GM12878 (cell line): ENCODE measurements at regions not wholly inside any gene's neighbourhood (a gene's known extent, or its start where the extent isn't known, plus 50 kb on each side); places are given as distances from the start of the nearest gene placed in this dataset.

ENCODE experiments used
- ATAC-seq: fragments of 200-7000 bp; cut with Tn5 transposase; 3 replicates; pipeline ENCODE4 v1.9.1; 2020; ENCODE audit warnings: mild to moderate bottlenecking, moderate library complexity
- BruUV-seq: library from RNA; stranded (reverse); fragments of 400-500 nt; replicated peaks from 2 replicates; lab custom pipeline; 2021; lab: Mats Ljungman, UMichigan
- CTCF ChIA-PET: fragments of 300-600 bp; sonication (Branson Sonifier 250); formaldehyde crosslinking; extraction: SDS; loops from one replicate; lab custom pipeline; 2021; ENCODE audit warnings: inconsistent platforms; lab: Yijun Ruan, JAX
- POLR2A ChIA-PET: fragments of 350-600 bp; formaldehyde crosslinking; extraction: SDS; loops from one replicate; lab custom pipeline; 2021; ENCODE audit warnings: inconsistent platforms; lab: Charles Lee
- RAD21 ChIA-PET: fragments of 300-600 bp; sonication (Branson Sonifier 250); formaldehyde crosslinking; loops from one replicate; lab custom pipeline; 2023; ENCODE audit warnings: antibody characterized with exemption; ENCODE audit not compliant: unreplicated experiment; lab: Charles Lee
- SMC1A ChIA-PET: fragments of 300-600 bp; sonication (Branson Sonifier 250); formaldehyde crosslinking; loops from one replicate; lab custom pipeline; 2023; ENCODE audit not compliant: unreplicated experiment, uncharacterized antibody; lab: Charles Lee
- DNase-seq: peaks from one replicate; pipeline ENCODE4 v3.0.0-alpha.2; 2011; ENCODE audit warnings: low read depth, low spot score
- FAIRE-seq: peaks from 3 replicates; lab custom pipeline; 2011; peaks lifted over from hg19 to GRCh38; lab: Jason Lieb, UNC
- H2AFZ ChIP-seq: 2 replicates; pipeline ENCODE4 v1.6.0; 2011; ENCODE audit warnings: low read depth, low read length, control low read depth; ENCODE audit not compliant: control insufficient read depth
- H3K27ac ChIP-seq: 2 replicates; pipeline ENCODE4 v1.5.1; 2011; ENCODE audit warnings: control low read depth; ENCODE audit not compliant: control insufficient read depth, insufficient read depth
- H3K27me3 ChIP-seq, 2 experiments: replicated peaks in 1 of 2; 2 replicates each; pipeline versions ENCODE4 v1.6.0 to v1.6.1; 2011; ENCODE audit warnings: low read length in 1 of 2; ENCODE audit not compliant: control insufficient read depth in 2 of 2, insufficient read depth in 2 of 2
- H3K36me3 ChIP-seq, 2 experiments: 2 replicates each; pipeline ENCODE4 v1.5.1; 2011; ENCODE audit warnings: low read length in 1 of 2; ENCODE audit not compliant: control insufficient read depth in 2 of 2, insufficient read depth in 2 of 2
- H3K4me1 ChIP-seq: 2 replicates; pipeline ENCODE4 v1.6.1; 2011; ENCODE audit warnings: mild to moderate bottlenecking, low read length, moderate library complexity, mixed read lengths; ENCODE audit not compliant: control insufficient read depth, insufficient read depth
- H3K4me2 ChIP-seq: 2 replicates; pipeline ENCODE4 v1.6.0; 2011; ENCODE audit warnings: control low read depth; ENCODE audit not compliant: control insufficient read depth, insufficient read depth
- H3K4me3 ChIP-seq: fragments of 200-600 bp; sonication (generic); 2 replicates; pipeline ENCODE4 v1.5.1; 2016
- H3K79me2 ChIP-seq: 2 replicates; pipeline ENCODE4 v1.6.0; 2011; ENCODE audit warnings: low read length; ENCODE audit not compliant: control insufficient read depth, insufficient read depth
- H3K9ac ChIP-seq: 2 replicates; pipeline ENCODE4 v1.8.0; 2011; ENCODE audit warnings: low read length, control low read depth, mixed read lengths; ENCODE audit not compliant: control insufficient read depth, insufficient read depth
- H3K9me3 ChIP-seq: replicated peaks from 3 replicates; pipeline ENCODE4 v1.5.1; 2011; ENCODE audit warnings: mild to moderate bottlenecking, low read length; ENCODE audit not compliant: control insufficient read depth, insufficient read depth
- H4K20me1 ChIP-seq: 2 replicates; pipeline ENCODE4 v1.6.0; 2011; ENCODE audit not compliant: control insufficient read depth, insufficient read depth
- CBX5 ChIP-seq: sonication (generic); IDR thresholded peaks from 2 replicates; pipeline ENCODE4 v1.6.1; 2016; ENCODE audit warnings: low read depth, moderate library complexity, mild to moderate bottlenecking, inconsistent platforms
- CHD2 ChIP-seq: IDR thresholded peaks from 2 replicates; pipeline ENCODE4 v1.6.1; 2011; ENCODE audit warnings: low read depth, low read length, improper control_type of control experiment, borderline replicate concordance
- FOXK2 ChIP-seq: fragments of 450-650 bp; IDR thresholded peaks from 2 replicates; pipeline ENCODE4 v1.6.1; 2017; ENCODE audit warnings: mild to moderate bottlenecking, moderate library complexity
- GATAD2B ChIP-seq: fragments of 450-650 bp; conservative IDR thresholded peaks from 2 replicates; pipeline ENCODE4 v1.6.1; 2017; ENCODE audit warnings: low read depth, mild to moderate bottlenecking, moderate library complexity
- HDAC2 ChIP-seq: fragments of 200-600 bp; sonication (generic); IDR thresholded peaks from 2 replicates; pipeline ENCODE4 v1.6.1; 2017
- PAX8 ChIP-seq: fragments of 450-650 bp; IDR thresholded peaks from 2 replicates; pipeline ENCODE4 v1.6.1; 2017; ENCODE audit warnings: mild to moderate bottlenecking, moderate library complexity
- POLR2AphosphoS2 ChIP-seq: IDR thresholded peaks from 2 replicates; pipeline ENCODE4 v1.6.1; 2011; ENCODE audit warnings: low read depth, mild to moderate bottlenecking, low read length, improper control_type of control experiment, moderate library complexity
- RBBP5 ChIP-seq: fragments of 200-600 bp; sonication (generic); conservative IDR thresholded peaks from 2 replicates; pipeline ENCODE4 v1.6.1; 2016
- RCOR1 ChIP-seq: conservative IDR thresholded peaks from 2 replicates; pipeline ENCODE4 v1.6.1; 2012; ENCODE audit warnings: low read depth, low read length, improper control_type of control experiment
- SIN3A ChIP-seq: IDR thresholded peaks from 2 replicates; pipeline ENCODE4 v1.6.1; 2012; ENCODE audit warnings: low read depth, low read length, improper control_type of control experiment
- SMARCA5 ChIP-seq: fragments of 450-650 bp; IDR thresholded peaks from 2 replicates; pipeline ENCODE4 v1.6.1; 2017; ENCODE audit warnings: mild to moderate bottlenecking
- SUZ12 ChIP-seq: fragments of 200-600 bp; sonication (generic); IDR thresholded peaks from one replicate; pipeline ENCODE4 v1.6.1; 2018; ENCODE audit warnings: antibody characterized with exemption, mild to moderate bottlenecking; ENCODE audit not compliant: unreplicated experiment
- YY1 ChIP-seq: IDR thresholded peaks from 2 replicates; pipeline ENCODE4 v1.6.1; 2011; ENCODE audit warnings: low read depth, mild to moderate bottlenecking, low read length
- WGBS: methylation state at CpG from one replicate; pipeline ENCODE4 v1.1.6; 2016; ENCODE audit warnings: low lambda C conversion rate; ENCODE audit not compliant: insufficient replicate concordance, insufficient coverage; ENCODE audit errors: missing lambda C conversion rate; 5-methylcytosine and 5-hydroxymethylcytosine counted together
- in situ Hi-C: fragments of 300-500 bp; cut with MboI; formaldehyde crosslinking; loops from 9 replicates; pipeline ENCODE4 v1.14.3; 2018; ENCODE audit warnings: mixed read lengths
- intact Hi-C: fragments of 100-400 bp; cut with micrococcal nuclease; formaldehyde crosslinking; loops from one replicate; pipeline ENCODE4 v1.14.2; 2022; ENCODE audit not compliant: unreplicated experiment
- TF ChIP-seq, protein P1 (sequence below): IDR thresholded peaks from 2 replicates; pipeline ENCODE4 v1.6.1; 2011; ENCODE audit warnings: borderline replicate concordance, low read depth, mild to moderate bottlenecking, moderate library complexity, mixed read lengths, low read length; ENCODE audit not compliant: insufficient read depth; ENCODE audit errors: extremely low read length
- TF ChIP-seq, protein P2 (sequence below): fragments of 450-650 bp; IDR thresholded peaks from 2 replicates; pipeline ENCODE4 v1.6.1; 2016; ENCODE audit warnings: mild to moderate bottlenecking
- TF ChIP-seq, protein P3 (sequence below): fragments of 450-650 bp; formaldehyde crosslinking; IDR thresholded peaks from 2 replicates; pipeline ENCODE4 v1.5.0; 2022; ENCODE audit warnings: mild to moderate bottlenecking, missing genetic modification characterization
- TF ChIP-seq, protein P4 (sequence below): fragments of 450-650 bp; conservative IDR thresholded peaks from 2 replicates; pipeline ENCODE4 v1.6.1; 2017; ENCODE audit warnings: mild to moderate bottlenecking, moderate library complexity

DNA sequence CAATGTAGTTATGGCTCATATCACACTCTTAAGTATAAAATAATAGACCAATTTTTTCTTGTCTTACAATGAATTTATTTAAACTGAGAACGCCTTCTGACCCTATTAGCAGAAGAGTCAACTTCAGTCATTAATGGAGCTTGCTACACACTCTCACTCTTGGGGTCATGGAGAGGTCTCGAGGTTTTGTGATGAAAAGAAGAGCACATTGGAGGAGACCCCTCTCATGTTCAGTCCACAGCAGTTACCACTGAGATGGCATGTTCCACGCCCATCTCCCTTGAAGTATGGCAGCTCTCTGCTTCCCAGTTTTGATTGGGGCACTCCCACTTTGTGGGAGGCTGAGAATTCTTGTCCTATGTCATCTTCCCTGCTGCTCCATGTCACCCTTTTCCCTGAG, 266.4 kb downstream of the RPS29 start (continued):
- TF ChIP-seq RCOR1 (no peak), HDAC2 (no peak), SMARCA5 (no peak), SIN3A (no peak)
- TF ChIP-seq, protein P1, sequence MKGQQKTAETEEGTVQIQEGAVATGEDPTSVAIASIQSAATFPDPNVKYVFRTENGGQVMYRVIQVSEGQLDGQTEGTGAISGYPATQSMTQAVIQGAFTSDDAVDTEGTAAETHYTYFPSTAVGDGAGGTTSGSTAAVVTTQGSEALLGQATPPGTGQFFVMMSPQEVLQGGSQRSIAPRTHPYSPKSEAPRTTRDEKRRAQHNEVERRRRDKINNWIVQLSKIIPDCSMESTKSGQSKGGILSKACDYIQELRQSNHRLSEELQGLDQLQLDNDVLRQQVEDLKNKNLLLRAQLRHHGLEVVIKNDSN = no peak

DNA sequence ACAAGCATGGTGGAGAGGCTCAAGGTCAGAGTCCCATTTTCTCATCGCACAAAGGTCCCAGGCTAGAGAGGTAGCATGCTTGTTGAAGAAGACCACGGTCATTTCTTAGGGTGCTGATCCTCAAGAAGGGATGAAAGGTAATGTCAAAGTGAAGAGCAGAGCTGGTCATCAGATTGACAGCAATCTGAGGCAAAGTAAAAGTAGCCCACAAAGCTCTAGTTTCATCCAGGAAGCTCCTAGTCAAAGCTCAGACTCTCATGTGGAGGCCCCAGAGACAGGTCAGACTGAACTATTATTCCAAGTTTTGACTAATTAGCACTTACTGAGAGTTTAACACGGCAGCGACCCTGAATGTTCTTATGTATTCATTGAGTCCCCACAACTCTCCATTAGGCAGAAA, 270.6 kb downstream of the RPS29 start:
- no TSS peak for BruUV-seq
- CTCF ChIA-PET = no interaction called here
- no peak for TF ChIP-seq GATAD2B
- no peak for TF ChIP-seq RBBP5
- TF ChIP-seq, protein P2, sequence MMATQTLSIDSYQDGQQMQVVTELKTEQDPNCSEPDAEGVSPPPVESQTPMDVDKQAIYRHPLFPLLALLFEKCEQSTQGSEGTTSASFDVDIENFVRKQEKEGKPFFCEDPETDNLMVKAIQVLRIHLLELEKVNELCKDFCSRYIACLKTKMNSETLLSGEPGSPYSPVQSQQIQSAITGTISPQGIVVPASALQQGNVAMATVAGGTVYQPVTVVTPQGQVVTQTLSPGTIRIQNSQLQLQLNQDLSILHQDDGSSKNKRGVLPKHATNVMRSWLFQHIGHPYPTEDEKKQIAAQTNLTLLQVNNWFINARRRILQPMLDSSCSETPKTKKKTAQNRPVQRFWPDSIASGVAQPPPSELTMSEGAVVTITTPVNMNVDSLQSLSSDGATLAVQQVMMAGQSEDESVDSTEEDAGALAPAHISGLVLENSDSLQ = no peak
- TF ChIP-seq FOXK2 = no peak
- TF ChIP-seq CBX5 = no peak
- TF ChIP-seq, protein P3, sequence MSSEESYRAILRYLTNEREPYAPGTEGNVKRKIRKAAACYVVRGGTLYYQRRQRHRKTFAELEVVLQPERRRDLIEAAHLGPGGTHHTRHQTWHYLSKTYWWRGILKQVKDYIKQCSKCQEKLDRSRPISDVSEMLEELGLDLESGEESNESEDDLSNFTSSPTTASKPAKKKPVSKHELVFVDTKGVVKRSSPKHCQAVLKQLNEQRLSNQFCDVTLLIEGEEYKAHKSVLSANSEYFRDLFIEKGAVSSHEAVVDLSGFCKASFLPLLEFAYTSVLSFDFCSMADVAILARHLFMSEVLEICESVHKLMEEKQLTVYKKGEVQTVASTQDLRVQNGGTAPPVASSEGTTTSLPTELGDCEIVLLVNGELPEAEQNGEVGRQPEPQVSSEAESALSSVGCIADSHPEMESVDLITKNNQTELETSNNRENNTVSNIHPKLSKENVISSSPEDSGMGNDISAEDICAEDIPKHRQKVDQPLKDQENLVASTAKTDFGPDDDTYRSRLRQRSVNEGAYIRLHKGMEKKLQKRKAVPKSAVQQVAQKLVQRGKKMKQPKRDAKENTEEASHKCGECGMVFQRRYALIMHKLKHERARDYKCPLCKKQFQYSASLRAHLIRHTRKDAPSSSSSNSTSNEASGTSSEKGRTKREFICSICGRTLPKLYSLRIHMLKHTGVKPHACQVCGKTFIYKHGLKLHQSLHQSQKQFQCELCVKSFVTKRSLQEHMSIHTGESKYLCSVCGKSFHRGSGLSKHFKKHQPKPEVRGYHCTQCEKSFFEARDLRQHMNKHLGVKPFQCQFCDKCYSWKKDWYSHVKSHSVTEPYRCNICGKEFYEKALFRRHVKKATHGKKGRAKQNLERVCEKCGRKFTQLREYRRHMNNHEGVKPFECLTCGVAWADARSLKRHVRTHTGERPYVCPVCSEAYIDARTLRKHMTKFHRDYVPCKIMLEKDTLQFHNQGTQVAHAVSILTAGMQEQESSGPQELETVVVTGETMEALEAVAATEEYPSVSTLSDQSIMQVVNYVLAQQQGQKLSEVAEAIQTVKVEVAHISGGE (CRISPR knock-in tag) = no peak
- TF ChIP-seq PAX8 = no peak
- no peak for TF ChIP-seq POLR2AphosphoS2
- TF ChIP-seq CHD2 = no peak
- TF ChIP-seq, protein P4, sequence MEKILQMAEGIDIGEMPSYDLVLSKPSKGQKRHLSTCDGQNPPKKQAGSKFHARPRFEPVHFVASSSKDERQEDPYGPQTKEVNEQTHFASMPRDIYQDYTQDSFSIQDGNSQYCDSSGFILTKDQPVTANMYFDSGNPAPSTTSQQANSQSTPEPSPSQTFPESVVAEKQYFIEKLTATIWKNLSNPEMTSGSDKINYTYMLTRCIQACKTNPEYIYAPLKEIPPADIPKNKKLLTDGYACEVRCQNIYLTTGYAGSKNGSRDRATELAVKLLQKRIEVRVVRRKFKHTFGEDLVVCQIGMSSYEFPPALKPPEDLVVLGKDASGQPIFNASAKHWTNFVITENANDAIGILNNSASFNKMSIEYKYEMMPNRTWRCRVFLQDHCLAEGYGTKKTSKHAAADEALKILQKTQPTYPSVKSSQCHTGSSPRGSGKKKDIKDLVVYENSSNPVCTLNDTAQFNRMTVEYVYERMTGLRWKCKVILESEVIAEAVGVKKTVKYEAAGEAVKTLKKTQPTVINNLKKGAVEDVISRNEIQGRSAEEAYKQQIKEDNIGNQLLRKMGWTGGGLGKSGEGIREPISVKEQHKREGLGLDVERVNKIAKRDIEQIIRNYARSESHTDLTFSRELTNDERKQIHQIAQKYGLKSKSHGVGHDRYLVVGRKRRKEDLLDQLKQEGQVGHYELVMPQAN = no peak
- TF ChIP-seq SUZ12 = no peak
- TF ChIP-seq YY1 = no peak

More for the DNA sequence above, 270.6 kb downstream of the RPS29 start:
- H2AFZ ChIP-seq = no peak overlapping the region
- intact Hi-C loops (no loop called here), in situ Hi-C loops (no loop called here)
- H3K79me2 ChIP-seq = no peaks in the 10 kb centered on the region
- FAIRE-seq (no peak), DNase-seq (no peak), ATAC-seq (no peak)
- H3K36me3 ChIP-seq = no peaks in the 10 kb centered on the region
- WGBS = 27% methylated on average over 4 of the region's 4 CpGs
- POLR2A ChIA-PET = no interaction called here
- no peaks in the 10 kb centered on the region for H3K27me3 ChIP-seq
- SMC1A ChIA-PET = interaction anchor here (0.7 kb wide), 1 partner anchor 17 kb away, joined by 3 read pairs; no protein-coding TSS in a partner anchor
- no peak overlapping the region for H3K27ac ChIP-seq
- no peak overlapping the region for H3K9ac ChIP-seq
- RAD21 ChIA-PET = no interaction called here
- H3K9me3 ChIP-seq = no peaks in the 10 kb centered on the region
- H3K4me2 ChIP-seq = no peak overlapping the region
- no peaks in the 10 kb centered on the region for H3K4me1 ChIP-seq
- H3K4me3 ChIP-seq = no peak overlapping the region
- H4K20me1 ChIP-seq = no peaks in the 10 kb centered on the region
